AG10803 (cell line): ENCODE measurements at regions not wholly inside any gene's neighbourhood (a gene's known extent, or its start where the extent isn't known, plus 50 kb on each side); places are given as distances from the start of the nearest gene placed in this dataset.
A peak's percentile ranks its signal among the peaks of the same experiment; 100 is the strongest.

Experiments
- DNase-seq: peaks from one replicate; pipeline ENCODE4 v3.0.0; 2010; ENCODE audit warnings: low read depth
- H3K4me3 ChIP-seq: 2 replicates; pipeline ENCODE4 v1.5.1; 2011; ENCODE audit warnings: mild to moderate bottlenecking, low read length, control low read depth
- TF ChIP-seq, protein P1 (sequence below): conservative IDR thresholded peaks from 2 replicates; pipeline ENCODE4 v1.5.1; 2011; ENCODE audit warnings: mild to moderate bottlenecking, low read length, control low read depth, inconsistent platforms

DNA sequence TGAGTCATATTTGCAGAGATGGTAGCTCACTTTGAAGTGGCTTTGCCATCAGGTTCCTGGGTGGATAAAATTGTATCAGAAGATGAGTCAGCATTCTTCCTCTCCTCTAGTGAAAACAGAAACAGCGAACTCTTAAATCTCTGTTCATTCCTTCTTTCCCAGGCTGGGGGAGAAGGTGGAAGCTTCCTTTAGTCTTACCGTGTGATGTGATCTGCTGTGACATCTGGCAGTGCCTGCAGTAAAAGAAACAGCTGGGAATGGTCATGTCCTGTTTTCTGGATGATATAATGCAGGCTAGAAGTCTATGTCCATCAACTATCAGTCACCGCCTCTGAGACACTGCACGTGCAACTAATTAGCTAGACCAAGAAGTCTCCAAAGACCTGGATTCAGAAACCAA, 171.6 kb downstream of the VAPA start:
- TF ChIP-seq, protein P1, sequence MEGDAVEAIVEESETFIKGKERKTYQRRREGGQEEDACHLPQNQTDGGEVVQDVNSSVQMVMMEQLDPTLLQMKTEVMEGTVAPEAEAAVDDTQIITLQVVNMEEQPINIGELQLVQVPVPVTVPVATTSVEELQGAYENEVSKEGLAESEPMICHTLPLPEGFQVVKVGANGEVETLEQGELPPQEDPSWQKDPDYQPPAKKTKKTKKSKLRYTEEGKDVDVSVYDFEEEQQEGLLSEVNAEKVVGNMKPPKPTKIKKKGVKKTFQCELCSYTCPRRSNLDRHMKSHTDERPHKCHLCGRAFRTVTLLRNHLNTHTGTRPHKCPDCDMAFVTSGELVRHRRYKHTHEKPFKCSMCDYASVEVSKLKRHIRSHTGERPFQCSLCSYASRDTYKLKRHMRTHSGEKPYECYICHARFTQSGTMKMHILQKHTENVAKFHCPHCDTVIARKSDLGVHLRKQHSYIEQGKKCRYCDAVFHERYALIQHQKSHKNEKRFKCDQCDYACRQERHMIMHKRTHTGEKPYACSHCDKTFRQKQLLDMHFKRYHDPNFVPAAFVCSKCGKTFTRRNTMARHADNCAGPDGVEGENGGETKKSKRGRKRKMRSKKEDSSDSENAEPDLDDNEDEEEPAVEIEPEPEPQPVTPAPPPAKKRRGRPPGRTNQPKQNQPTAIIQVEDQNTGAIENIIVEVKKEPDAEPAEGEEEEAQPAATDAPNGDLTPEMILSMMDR = no peak

DNA sequence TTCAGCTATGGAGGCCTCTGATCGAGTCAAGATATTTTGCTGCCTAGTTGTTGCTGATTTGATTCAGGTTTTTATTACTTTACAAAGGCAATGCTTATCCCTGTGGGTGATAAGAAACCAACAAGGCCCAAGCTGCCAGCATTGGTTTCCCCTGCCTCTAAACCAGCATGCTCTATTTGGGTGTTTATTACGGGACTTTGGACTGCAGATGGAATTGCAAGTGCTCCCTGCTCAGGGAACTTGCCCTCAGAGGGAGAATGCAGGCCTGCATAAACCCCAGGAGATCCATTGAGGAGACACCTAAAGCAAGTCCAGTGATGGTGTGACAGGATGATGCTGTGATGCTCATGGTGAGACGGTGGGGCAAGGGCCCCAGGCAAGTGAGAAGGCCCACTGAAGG, 172.1 kb downstream of the VAPA start:
- no peak for DNase-seq
- TF ChIP-seq, protein P1 = no peak
- no peak overlapping the region for H3K4me3 ChIP-seq

More for the DNA sequence above, 171.6 kb downstream of the VAPA start:
- peak; percentile 57 for DNase-seq
- no peak overlapping the region for H3K4me3 ChIP-seq

DNA sequence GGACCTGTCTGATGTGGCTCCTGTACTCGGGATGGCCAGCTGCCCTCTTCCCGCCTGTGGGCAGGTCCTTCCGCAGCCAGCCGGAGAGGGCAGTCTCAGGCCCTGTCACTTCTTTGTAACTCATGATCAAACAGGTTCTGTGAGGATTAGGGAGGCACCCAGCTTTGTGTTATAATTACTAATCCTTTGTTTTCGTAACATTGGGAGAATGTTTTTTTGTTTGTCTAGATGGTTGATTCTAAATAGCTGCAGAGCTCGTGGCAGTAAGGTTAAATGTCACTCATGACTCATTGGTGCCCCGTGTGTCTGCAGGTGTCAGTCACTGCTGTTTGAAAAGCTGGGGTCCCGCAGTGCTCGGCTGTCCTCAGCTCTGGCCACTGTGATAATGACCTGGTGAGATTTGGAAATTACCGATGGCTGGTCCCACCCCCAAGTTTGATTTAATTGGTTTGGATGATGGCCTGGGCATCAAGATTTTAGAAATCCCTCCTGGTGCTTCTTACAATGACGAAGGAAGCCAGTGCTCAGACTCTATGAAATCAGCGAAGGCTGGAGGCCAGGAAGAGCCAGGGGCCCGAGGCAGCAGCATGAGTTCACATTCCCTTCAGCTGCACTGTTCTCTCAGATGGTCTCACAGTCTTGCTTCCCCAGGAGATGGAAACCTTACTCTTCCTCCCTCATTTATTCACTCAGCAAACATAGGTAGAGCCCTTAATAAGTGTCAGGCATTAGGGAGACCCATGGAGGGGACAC, 172.8 kb downstream of the VAPA start:
- H3K4me3 ChIP-seq = no peak overlapping the region
- TF ChIP-seq, protein P1 = no peak
- DNase-seq = no peak

DNA sequence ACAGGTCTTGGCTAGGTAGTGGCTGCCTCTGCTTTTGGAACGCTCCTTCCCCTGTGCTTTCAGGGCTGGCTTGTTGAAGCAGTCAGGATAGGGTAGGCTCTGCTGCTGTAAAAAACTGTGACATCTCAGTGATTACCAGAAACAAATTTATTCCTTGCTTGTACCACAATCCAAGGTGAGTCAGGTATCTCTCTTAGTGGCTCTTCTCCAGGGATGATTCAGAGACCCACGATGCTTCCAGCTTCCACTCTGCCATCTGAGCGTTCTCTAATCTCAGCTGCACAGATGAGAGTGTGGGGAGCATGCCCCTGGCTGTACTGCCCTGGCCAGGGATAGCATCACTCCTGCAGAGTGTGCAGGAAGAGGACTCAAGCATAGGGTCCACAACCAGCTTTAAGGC, 174.9 kb downstream of the VAPA start:
- no peak for DNase-seq
- H3K4me3 ChIP-seq = no peak overlapping the region
- TF ChIP-seq, protein P1 = no peak

DNA sequence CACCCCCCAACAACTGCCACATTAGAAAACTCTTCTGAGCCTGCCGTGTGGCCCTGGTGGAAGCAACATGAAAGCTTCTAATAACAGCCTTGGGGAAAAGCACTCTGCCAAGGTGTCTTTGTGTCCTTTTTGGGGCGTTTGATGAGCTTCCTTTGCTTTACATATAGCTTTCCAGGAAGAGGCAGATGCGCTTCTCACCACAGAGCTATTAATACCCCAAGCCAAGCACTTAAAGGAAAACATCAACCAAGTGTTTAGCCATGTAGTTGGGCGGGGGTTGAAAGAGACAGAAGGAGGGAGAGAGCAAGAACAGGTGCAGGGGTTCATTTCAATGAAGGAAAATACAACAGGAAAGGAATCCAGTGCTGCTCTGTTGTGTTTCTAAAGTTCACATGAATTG, 176.1 kb downstream of the VAPA start:
- no peak overlapping the region for H3K4me3 ChIP-seq
- DNase-seq = no peak
- TF ChIP-seq, protein P1 = no peak

DNA sequence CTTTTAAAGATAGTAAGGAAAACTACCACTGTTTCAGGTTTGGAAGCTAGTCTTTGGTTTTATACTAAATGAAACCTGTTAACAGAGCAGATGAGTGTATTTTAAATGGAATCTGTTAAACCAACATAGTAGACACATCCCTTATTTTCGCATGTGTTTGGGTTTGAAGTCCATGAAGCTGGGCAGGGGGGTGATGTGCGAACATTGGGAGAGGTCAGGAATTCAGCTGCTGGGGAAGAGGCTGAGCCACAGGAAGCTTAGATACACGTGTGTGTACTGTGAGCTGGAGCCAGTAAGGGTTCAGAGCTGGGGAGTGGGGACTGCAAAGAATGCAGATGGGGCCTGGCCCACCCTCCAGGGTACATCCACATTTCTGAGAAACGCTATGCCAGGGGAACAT, 176.9 kb downstream of the VAPA start:
- DNase-seq = no peak
- TF ChIP-seq, protein P1 = no peak
- no peak overlapping the region for H3K4me3 ChIP-seq

DNA sequence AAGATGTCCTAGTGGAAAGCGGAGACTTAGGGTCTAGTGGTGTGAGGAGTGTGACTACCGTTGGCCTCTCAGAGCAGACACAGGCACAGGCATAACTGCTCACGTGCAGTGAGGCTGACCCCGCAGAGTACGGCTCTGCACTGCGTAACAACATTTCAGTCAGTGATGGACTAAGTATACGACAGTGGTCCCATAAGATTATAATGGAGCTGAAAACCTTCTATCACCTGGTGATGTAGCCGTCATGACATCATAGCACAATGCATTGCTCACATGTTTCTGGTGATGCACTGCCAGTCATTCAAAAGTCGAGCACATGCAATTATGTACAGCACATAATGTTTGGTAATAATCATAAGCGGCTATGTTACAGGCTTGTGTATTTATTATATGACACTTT, 179.6 kb downstream of the VAPA start:
- DNase-seq = no peak
- TF ChIP-seq, protein P1 = no peak
- no peak overlapping the region for H3K4me3 ChIP-seq
